NCI-H1105 treated with DMSO at 0.1 percent for 48 hours (cell line): ENCODE measurements at regions not wholly inside any gene's neighbourhood (a gene's known extent, or its start where the extent isn't known, plus 50 kb on each side); places are given as distances from the start of the nearest gene placed in this dataset.
"Not testable (repeated sequence)": the region's sequence is repeated elsewhere in the genome, so short reads cannot be mapped to it uniquely, and the experiment has no call there.

ENCODE experiments used
- DNase-seq: peaks from one replicate; lab custom pipeline; 2025; lab: John Stamatoyannopoulos, UW

DNA sequence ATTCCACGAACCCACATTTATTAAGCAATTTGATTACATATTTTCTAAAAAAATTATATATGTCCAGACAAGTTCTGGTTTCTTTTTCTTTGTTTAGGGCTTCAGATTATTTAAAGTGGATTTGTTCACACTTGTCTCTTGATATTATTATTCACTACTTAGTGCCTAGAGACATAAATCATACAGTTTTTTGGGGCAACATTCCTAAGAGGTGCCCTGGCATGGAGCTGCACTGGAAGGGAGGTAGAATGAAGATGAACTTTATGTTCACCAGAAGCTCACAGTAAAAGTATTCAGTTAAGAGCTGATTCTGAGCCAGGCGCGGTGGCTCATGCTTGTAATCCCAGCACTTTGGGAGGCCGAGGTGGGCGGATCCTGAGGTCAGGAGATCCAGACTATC lies 762.7 kb upstream of the TMEFF2 start:
- no peak for DNase-seq

DNA sequence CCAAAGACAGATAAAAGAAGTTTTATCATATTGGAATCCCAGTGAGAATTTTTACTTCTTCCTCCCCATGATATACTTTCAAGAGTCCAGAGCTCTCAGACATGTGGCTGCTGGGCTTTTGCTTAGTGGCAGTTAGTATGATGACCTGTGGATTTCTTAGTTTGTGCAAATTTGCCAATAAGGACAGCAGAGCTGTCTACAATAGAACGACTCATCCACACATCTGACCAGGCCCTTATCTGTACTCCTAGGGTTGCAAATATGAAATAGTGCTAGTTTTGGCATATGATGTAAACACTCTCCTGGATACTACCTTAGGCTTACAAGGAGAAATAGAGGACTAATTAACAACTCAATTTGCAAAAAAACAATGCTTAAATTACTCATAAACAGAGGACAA lies 758.4 kb upstream of the TMEFF2 start:
- DNase-seq = no peak

DNA sequence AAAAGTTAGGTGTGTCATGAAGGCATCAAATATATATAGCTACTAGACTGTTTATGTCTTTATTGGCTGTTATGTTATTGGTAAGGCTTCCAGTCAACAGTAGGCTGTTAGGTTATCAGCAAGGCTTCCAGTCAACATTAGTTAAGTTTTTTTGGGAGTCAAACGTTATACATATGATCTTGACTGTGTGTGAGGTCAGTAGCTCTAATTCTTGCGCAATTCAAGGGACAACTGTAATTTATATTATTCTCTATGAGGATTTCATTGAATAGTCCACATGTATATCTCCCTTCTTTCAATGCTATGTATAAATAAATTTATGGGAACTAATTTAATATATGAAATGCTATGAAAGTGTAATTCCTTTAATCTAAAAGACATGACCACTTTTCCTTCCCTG lies 757.5 kb upstream of the TMEFF2 start:
- no peak for DNase-seq

DNA sequence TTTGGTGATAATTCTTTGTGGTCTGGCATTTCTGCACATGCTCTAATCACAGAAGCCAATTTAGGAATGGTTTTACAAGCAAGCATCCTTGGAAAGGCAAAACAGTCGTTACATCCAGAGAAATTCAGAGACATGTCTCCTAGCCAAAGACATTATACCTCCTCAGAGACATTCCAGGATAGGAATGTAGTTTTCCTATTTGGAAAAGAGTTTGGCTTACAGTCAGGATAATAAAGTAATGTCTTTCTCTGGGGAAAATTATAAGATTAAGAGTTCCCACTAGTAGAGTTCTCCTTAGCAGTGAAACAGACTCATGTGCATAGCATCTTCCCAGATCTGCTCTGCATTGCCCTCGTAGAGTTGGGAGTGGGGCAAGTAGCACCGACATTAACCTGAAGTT lies 753.6 kb upstream of the TMEFF2 start:
- DNase-seq = no peak

DNA sequence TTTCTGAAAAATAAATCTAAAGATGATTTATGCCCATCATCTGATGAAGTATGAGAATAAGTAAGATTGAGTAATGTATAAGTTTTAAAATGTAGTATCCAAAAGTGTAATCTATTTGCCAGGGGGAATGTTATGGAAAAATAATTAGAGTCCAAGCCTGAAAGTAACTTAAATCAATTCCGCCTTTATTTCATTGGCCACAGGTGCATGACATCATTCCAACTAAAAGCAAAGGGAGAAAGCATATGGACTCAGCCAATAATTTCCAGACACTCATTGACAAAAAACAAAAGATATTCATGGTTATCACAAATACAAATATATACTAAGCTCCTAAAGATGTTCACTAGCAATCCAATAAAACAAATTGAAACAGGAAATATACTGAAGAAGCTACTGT lies 752.6 kb upstream of the TMEFF2 start:
- no peak for DNase-seq

DNA sequence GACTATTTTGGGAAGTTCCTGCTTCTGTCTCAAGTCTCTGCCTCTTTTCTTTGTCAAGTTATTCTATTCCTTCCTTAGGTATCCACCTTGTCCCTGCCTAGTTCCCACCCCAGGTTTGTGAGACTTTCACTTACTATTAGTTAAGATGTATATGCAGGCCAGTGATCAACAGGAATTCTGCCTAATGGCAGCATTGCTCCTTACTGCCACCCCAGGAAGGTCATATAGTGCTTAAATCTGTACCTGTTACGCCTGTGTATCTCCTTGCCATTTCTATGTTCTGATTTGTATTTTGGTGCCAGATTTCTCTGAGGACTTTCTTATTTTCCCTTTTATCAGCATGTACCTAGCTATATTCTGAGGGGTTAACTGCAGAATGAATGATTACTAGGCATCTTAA lies 746.0 kb upstream of the TMEFF2 start:
- DNase-seq = no peak

DNA sequence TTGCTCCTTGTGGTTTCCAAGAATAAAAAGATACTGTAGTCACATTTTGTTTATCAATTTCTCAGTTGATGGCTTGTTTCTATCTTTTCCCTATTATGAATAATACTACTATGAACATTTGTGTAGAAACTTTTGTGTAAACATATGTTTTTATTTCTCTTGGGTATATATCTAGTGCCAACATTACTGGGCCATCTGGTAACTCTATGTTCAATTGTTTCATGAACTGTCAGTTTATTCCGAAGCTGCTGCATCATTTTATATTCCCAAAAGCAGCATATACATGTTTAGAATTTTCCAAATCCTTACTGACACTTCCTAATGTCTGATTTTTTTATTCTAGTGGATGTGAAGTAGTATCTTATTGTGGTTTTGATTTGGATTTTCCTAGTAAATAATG lies 737.6 kb upstream of the TMEFF2 start:
- no peak for DNase-seq

DNA sequence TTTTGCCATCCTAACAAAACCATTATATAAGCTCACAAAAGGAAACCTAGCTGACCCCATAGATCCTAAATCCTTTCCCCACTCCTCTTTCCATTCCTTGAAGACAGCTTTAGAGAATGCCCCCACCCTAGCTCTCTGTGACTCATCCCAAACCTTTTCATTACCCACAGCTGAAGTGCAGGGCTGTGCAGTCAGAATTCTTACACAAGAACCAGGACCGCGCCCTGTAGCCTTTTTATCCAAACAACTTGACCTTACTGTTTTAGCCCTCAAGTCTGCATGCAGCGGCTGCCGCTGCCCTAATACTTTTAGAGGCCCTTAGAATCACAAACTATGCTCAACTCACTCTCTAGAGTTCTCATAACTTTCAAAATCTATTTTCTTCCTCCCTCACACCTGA lies 726.9 kb upstream of the TMEFF2 start:
- DNase-seq = not testable (repeated sequence)

DNA sequence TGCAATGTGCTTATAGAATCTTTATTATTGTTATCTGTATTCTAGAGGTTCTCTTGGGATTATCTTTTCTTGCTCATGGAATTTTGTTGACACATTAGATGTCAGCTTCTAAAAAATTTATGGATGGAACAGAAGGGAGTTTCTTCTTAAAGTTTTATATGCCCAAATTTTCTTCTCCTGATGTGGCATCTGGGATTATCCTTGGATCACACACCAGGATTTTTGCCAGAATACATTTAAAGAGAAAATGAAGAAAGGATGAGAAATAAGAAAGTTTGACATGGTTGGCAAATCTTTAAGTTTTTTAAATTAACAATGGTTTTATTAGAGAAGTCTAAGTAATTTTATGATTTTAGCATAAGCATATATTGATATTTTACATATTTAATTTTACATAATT lies 706.7 kb upstream of the TMEFF2 start:
- DNase-seq = no peak

DNA sequence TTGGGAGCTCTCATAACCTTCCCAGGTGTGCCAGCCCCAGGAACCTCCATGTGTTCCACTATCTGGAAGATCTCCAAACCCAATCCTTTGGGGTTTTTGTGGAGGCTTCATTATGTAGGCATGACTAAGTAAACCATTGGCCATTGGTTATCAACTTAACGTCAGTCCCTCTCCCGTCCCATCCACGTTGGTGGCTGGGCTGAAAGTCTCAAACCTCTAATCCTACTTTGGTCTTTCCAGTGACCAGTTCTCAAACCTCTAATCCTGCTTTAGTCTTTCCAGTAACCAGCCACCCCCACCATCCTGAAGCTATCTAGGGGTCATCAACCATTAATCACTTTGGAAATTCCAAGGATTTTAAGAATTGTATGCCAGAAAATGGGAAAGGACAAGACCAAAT lies 704.7 kb upstream of the TMEFF2 start:
- no peak for DNase-seq

DNA sequence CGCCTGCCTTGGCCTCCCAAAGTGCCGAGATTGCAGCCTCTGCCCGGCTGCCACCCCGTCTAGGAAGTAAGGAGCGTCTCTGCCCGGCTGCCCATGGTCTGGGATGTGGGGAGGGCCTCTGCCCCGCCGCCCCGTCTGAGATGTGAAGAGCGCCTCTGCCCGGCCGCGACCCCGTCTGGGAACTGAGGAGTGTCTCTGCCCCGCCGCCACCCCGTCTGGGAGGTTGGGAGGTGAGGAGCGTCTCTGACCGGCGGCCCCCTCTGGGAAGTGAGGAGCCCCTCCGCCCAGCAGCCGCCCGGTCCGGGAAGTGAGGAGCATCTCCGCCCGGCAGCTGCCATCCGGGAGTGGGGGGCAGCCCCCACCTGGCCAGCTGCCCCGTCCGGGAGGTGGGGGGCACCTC lies 699.2 kb upstream of the TMEFF2 start:
- DNase-seq = not testable (repeated sequence)

DNA sequence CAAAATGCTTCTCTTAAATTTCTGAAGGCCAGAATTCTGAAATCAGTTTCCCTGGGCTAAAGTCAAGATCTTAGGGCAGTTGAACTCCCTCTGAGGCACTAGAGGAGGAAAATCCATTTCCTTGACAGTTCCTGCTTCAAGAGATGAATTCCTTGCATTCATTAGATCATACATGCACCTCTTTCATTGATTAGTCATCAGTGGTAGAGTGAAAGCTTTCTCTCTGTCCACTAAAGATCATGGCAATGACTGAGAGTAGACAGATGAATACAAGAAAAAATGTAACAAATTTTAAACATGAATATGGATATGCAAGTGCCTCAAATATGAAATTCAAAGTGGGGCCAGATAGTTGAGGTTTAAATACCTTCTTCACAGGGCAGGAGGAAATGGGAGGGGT lies 693.4 kb upstream of the TMEFF2 start:
- DNase-seq = no peak

DNA sequence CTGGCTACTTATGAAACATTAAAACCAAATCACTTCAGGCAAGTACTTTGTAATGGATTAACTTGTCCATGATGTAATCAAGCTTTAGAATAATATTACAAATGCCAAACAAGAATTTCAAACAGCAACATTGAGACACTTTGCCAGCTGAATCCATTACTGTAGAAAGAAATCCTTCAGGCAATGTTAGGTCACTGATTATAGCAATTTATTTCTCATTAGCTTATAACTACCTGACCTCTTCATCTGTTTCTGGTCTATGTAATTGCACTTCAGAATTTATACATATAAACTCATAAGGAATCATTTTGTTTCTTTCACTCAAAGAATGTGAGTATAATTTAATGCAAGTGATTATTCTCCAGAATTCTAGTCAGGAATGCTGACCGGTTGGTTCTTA lies 692.6 kb upstream of the TMEFF2 start:
- peak; percentile 55 for DNase-seq

DNA sequence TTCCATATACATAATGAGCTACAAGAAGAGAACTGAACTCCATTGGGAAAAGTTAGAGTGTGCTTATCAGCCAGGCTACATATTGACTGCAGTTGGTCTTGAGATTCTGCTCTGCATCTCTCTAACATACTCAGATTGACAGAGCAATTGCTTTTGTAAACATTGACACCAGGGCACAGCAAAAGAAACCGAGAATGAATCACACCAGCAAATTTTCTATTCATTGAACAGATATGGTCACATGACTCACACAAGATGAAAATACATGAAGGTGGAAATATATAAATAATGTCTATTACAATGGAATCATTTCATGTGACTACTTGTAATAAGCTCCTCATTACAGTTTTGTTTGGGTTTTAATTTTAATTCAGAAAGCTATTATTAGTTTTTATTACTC lies 691.9 kb upstream of the TMEFF2 start:
- DNase-seq = no peak

DNA sequence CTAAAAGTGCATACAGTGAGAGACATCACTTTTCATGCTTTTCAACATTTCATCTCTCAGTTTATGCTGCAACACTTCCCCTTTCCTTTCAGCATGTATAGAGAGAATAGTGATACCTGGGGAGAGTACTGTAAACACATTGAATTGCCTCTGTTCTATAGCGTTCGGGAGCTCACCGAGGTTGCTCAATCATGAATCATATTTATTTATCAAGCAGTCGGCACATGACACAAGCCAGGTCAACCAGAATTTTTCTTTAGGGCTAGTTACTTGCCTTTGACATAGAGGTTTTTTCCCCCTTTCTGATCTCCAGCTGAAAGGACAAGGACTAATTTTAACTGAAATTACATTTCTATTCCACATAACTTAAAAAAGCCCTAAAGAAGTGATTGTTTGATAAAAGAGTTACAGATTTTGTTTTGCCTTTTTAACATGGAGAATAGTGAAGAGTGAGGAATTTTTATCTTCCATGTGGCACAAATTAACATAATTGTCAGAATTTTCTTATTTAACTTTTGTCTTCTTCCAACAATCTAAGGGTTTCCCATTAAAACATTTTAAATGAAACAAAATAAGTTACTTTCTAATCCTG lies 690.9 kb upstream of the TMEFF2 start:
- DNase-seq = no peak

DNA sequence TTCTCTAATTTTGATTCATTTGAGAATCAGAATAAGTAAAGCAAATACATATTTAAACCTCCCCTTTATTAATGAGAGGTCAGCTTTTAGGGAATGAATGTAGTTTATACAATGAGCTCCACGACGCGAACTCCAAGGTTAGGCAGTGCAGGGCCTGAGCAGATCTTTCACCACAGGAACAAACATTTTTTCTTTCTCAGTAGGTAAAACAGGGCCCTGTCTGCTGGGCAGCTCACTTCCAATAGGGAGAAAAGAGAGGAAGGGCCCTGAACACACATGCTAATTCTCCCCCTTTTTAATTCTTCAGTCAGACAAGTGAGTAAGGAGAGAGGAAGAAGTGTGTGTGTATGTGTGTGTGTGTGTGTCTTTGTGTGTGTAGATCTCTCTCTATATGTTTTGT lies 682.4 kb upstream of the TMEFF2 start:
- DNase-seq = no peak

DNA sequence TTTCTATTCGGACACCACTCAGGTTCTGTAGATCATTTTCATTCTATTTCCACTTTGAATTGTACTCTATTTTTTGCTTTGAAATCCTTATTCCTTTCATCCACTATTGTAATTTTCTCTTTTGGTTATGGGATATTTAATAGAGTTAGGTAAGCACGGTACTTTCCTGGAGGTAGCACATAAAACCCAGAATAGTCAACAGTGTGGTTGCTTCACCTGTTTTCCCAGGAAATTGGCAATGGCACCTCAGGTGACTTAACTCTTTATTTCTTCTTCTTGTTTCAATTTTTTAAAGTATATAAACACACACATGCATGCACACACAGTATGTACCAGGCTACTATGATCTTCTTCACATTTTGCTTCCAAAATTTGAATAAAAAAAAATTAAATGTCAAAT lies 682.0 kb upstream of the TMEFF2 start:
- DNase-seq = no peak

DNA sequence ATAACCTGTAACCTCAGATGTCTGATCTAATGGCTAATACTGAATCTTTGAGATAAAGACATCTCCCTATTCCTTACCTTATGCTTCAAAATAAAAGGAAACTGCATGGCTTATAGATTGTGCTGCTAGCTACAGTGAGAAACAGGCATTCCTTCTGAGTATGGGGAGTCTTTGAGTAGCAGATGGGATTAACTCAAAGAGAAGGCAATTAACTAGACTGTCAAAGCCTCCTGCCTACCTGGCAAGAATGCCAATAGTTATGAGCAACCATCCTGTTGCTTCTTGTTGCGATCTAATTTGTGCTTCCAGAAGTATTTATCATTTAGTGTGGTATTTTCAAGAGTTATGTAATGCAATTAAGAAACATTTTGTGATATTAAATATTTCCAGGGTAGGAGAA lies 660.0 kb upstream of the TMEFF2 start:
- DNase-seq = no peak

DNA sequence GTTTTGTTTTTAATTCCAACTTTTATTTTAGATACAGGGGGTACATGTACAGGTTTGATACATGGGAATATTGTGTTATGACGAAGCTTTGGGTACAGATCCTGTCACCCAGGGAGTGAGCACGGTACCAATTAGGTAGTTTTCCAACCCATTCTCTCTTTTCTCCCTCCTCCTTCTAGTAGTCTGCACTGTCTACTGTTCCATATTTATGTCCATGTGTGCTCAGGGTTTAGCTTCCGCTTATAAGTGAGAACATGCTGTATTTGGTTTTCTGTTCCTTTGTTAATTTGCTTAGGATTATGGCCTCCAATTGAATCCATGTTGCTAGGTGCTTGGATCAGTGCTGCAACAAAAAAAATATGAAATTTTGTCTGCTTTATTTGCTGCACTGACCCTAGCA lies 659.3 kb upstream of the TMEFF2 start:
- DNase-seq = no peak

DNA sequence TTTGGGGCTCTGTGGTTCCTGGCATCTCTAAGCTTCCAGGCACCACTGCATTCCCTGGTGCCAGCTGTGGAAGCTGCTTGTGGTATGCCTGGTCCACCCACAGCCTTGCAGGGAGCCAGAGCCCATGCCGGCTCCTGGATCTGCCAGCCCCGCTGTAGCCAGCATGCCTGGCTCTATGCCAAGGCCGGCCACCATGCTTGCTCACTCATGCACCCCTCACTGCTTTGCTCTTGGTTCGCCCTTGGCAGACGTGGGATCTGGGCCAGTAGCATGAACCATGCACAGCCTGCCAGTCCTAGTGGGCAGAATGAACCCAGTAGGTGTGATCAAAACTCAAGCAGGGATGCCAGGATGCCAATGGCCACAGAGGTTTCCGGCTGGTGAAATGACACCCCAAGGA lies 634.2 kb upstream of the TMEFF2 start:
- DNase-seq = no peak

DNA sequence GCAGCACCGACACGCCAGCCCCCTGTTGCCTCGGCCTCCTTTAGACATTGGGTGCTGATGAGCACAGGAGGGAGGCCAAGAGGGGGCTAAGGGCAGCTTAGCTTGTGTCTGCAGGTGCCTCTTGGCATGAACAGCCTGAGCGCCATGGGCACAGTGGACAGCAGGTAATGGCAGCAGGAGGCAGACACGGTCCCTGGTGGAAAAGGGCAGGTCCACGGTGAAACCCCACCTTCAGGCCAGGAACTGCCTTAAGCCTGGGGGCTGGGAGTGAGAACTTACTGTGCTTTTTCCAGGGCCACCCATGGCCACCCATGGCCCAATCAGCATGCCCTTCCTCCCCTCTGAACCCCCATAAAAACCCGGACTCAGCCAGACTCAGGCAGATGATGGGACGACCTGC lies 633.4 kb upstream of the TMEFF2 start:
- no peak for DNase-seq

DNA sequence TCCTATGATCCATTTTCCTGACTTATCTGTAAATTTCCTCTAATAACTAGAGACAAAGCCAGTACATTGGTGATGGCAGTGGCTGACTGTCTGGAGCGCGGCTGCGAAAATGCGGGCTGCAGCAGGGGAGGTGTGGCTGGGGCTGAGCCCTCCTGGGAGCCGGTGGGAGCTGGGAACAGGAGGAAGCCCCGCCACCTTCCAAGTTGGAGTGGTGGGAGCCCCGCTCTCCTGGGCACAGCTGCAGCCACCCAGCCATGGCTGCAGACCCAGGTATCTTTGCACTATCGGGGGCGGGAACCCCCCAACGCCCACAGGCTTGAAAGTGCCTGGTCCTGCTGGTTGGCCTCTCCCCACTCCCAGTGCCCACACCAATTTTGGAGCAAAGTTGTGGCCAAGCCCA lies 633.0 kb upstream of the TMEFF2 start:
- DNase-seq = no peak

DNA sequence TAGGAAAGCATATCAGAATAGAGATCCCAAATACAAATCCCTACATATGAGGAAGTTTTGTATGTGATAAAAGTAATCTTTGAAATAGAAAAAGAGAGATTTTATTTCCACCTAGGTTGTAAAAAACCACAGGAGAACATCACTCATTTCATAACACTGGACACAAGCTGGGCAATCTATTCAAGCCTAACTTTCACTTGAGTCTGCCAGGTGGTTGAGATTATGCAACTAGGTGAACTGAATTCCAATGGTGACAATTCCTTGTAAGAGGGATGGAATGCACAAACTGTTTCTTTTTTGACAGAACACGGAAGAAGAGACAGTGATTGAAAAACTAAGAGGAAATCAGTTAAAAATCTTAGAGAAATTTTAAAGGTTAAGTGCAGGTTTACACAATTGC lies 619.6 kb upstream of the TMEFF2 start:
- no peak for DNase-seq

DNA sequence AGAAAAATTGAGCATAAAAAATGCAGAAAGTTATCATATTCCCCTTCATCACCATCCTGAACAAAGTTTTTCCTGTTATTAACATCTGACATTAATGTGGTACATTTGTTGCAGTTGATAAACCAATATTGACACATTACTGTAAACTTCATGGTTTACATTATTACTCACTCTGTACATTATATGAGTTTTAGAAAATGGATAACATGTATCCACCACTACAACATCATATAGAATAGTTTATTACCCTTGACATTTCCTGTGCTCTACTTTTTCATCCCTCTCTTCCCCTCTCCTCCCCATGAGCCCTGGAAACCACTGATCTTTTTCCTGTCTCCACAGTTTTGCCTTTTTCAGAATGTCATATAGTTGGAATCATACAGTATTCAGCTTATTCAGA lies 618.6 kb upstream of the TMEFF2 start:
- DNase-seq = no peak

DNA sequence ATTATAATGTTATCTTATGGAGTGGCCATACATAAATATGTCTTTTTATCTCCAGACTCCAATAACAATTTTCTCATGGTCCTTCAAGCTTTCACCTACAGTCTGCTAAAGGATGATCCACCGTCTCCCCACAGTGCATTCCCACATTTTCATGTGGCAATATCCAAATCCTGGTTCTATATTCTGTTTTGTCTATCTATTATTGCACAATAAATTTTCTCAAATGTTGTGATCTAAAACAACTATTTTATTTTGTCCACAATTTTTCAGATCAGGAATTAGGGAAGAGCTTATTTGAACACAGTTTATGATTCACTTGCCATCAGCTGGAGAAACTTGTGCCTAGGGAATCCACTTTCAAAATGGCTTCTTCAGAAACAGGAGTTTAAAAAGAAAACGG lies 614.4 kb upstream of the TMEFF2 start:
- DNase-seq = no peak
